H1 (cell line): ENCODE measurements at regions not wholly inside any gene's neighbourhood (a gene's known extent, or its start where the extent isn't known, plus 50 kb on each side); places are given as distances from the start of the nearest gene placed in this dataset.

Experiments used
- BRCA1 ChIP-seq: IDR thresholded peaks from 2 replicates; pipeline ENCODE4 v1.6.1; 2012; ENCODE audit warnings: low read depth, low read length, improper control_type of control experiment
- CHD7 ChIP-seq: fragments of 300-600 bp; sonication (generic); IDR thresholded peaks from 2 replicates; pipeline ENCODE4 v1.7.1; 2012; ENCODE audit warnings: low read length, moderate library complexity, mild to moderate bottlenecking, inconsistent platforms; ENCODE audit not compliant: insufficient replicate concordance
- EP300 ChIP-seq, 2 experiments: IDR thresholded peaks; 1 replicate in 1 of 2; 2 replicates in 1 of 2; pipeline ENCODE4 v1.6.1; 2011 to 2012; ENCODE audit warnings: low read depth in 2 of 2, low read length in 2 of 2, mild to moderate bottlenecking in 2 of 2, borderline replicate concordance in 1 of 2, inconsistent platforms in 1 of 2, moderate library complexity in 1 of 2
- GTF2F1 ChIP-seq: IDR thresholded peaks from 2 replicates; pipeline ENCODE4 v1.6.1; 2012; ENCODE audit warnings: low read depth, low read length, improper control_type of control experiment, borderline replicate concordance
- HDAC2 ChIP-seq, 2 experiments: fragments of 300-600 bp in 1 of 2; sonication (generic) in 1 of 2; IDR thresholded peaks; 2 replicates each; pipeline ENCODE4 v1.6.1; 2011 to 2012; ENCODE audit warnings: low read depth in 2 of 2, low read length in 2 of 2, mild to moderate bottlenecking in 2 of 2, moderate library complexity in 2 of 2, borderline replicate concordance in 1 of 2, inconsistent platforms in 1 of 2
- JUND ChIP-seq: IDR thresholded peaks from 2 replicates; pipeline ENCODE4 v1.6.1; 2011; ENCODE audit warnings: mild to moderate bottlenecking, improper control_type of control experiment, low read length
- RXRA ChIP-seq: IDR thresholded peaks from 2 replicates; pipeline ENCODE4 v1.6.1; 2011; ENCODE audit warnings: low read depth, mild to moderate bottlenecking, low read length, moderate library complexity; ENCODE audit not compliant: insufficient read depth
- SAP30 ChIP-seq: fragments of 300-600 bp; sonication (generic); IDR thresholded peaks from 2 replicates; pipeline ENCODE4 v1.7.1; 2012; ENCODE audit warnings: low read length, moderate library complexity, mild to moderate bottlenecking, inconsistent platforms; ENCODE audit not compliant: insufficient read depth, insufficient replicate concordance
- SIX5 ChIP-seq: IDR thresholded peaks from 2 replicates; pipeline ENCODE4 v1.6.1; 2011; ENCODE audit warnings: mild to moderate bottlenecking, low read depth, low read length
- SP2 ChIP-seq: IDR thresholded peaks from 2 replicates; pipeline ENCODE4 v1.6.1; 2012; ENCODE audit warnings: mild to moderate bottlenecking, low read length, inconsistent platforms
- TAF1 ChIP-seq: IDR thresholded peaks from 2 replicates; pipeline ENCODE4 v1.6.1; 2011; ENCODE audit warnings: mild to moderate bottlenecking, low read depth, low read length
- TAF7 ChIP-seq: optimal IDR thresholded peaks from 2 replicates; pipeline ENCODE3; 2011; ENCODE audit warnings: low read depth, mild to moderate bottlenecking, inconsistent platforms, low read length, moderate library complexity, borderline replicate concordance

- TF ChIP-seq CHD7 (no peak), EP300 (IDR thresholded peaks at IDR 0.05; ENCODE audit: borderline replicate concordance in 1 of 2, low read depth in 2 of 2, low read length in 2 of 2) (no peak), SAP30 (no peak), TAF1 (no peak), GTF2F1 (no peak), BRCA1 (no peak), SIX5 (no peak), SP2 (no peak), TAF7 (no peak), HDAC2 (IDR thresholded peaks at IDR 0.05; ENCODE audit: borderline replicate concordance in 1 of 2, low read depth in 2 of 2, low read length in 2 of 2) (no peak), JUND (no peak), RXRA (no peak)
These were observed 359.7 kb upstream of the ATP10A start (continued) for GRCh38 chr15:26222781-26223180.
